Right lobe of liver (tissue), 4 donors: ENCODE measurements at regions not wholly inside any gene's neighbourhood (a gene's known extent, or its start where the extent isn't known, plus 50 kb on each side); places are given as distances from the start of the nearest gene placed in this dataset.

Experiments used
- POLR2A ChIP-seq: fragments of 450-650 bp; IDR thresholded peaks from one replicate; pipeline ENCODE4 v1.6.1; 2017; ENCODE audit warnings: antibody characterized with exemption, mild to moderate bottlenecking
- TF ChIP-seq, protein P1 (sequence below), 4 donors: fragments of 200-600 bp in 3 of 4; fragments of 450-650 bp in 1 of 4; IDR thresholded peaks; one replicate each; pipeline versions ENCODE4 v1.5.1 to v1.8.0; 2016 to 2022; ENCODE audit warnings: antibody characterized with exemption in 4 of 4, mild to moderate bottlenecking in 2 of 4
- donor health status: DM: no; HTN: no; CAD: no.
- donor health status: DM: no; HTN: no; CAD: no.
- donor health status: DM: no; HTN: yes; CAD: no.

- TF ChIP-seq POLR2A, result no peak
- TF ChIP-seq, protein P1, sequence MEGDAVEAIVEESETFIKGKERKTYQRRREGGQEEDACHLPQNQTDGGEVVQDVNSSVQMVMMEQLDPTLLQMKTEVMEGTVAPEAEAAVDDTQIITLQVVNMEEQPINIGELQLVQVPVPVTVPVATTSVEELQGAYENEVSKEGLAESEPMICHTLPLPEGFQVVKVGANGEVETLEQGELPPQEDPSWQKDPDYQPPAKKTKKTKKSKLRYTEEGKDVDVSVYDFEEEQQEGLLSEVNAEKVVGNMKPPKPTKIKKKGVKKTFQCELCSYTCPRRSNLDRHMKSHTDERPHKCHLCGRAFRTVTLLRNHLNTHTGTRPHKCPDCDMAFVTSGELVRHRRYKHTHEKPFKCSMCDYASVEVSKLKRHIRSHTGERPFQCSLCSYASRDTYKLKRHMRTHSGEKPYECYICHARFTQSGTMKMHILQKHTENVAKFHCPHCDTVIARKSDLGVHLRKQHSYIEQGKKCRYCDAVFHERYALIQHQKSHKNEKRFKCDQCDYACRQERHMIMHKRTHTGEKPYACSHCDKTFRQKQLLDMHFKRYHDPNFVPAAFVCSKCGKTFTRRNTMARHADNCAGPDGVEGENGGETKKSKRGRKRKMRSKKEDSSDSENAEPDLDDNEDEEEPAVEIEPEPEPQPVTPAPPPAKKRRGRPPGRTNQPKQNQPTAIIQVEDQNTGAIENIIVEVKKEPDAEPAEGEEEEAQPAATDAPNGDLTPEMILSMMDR (IDR thresholded peaks at IDR 0.05), result no peak
Measured at GRCh38 chr1:30110846-30111245, 612.5 kb downstream of the MATN1 start.
